ENCODE measurements at regions not wholly inside any gene's neighbourhood (a gene's known extent, or its start where the extent isn't known, plus 50 kb on each side); places are given as distances from the start of the nearest gene placed in this dataset.
"Not testable (repeated sequence)": the region's sequence is repeated elsewhere in the genome, so short reads cannot be mapped to it uniquely, and the experiment has no call there.

DNA sequence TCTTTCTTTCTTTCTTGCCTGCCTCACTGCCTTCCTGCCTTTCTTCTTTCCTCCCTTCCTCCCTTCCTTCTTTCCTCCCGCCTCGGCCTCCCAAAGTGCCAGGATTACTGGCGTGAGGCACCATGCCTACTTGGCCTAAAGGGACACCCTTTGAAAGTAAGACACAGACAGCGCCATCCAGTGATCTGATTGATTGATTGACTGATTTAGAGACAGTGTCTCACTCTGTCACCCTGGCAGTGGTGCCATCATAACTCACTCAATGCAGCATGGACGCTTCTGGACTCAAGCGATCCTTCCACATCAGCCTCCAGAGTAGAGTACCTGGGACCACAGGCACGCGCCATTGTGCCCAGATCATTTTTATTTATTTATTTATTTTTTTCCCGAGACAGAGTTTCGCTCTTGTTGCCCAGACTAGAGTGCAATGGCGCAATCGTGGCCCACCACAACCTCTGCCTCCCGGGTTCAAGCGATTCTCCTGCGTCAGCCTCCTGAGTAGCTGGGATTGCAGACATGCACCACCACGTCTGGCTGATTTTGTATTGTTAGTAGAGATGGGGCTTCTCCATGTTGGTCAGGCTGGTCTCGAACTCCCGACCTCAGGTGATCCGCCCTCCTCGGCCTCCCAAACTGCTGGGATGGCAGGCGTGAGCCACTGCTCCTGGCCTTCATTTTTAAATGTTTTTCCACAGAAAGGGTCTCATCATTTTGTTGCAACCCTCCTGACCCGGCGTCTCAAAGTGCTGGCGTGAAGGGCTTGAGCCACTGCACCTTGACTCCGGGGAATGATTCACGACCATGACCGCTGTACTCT is 3914.7 kb upstream of the OR11H1 start:
- CTCF ChIA-PET, H3K27ac Mint-ChIP-seq: not testable (repeated sequence)
- H3K9me3 Mint-ChIP-seq, result peaks cover 32 to 85% (median 60%) of the 10 kb centered on the region in 11 donors

GRCh38 chr22:11613898-11614755 is 3913.9 kb upstream of the OR11H1 start:
- Histone ChIP-seq H3K27me3 (ENCODE audit: control insufficient read depth in 2 of 2, insufficient read depth in 2 of 2, low read length in 2 of 2) (no peaks in the 10 kb centered on the region), H3K4me3 (ENCODE audit: low read length) (no peak overlapping the region), H3K9me3 (ENCODE audit: control insufficient read depth in 2 of 3, low read length in 3 of 3) (peaks cover 0 to 40% (median 0%) of the 10 kb centered on the region in 3 experiments), H3K4me1 (ENCODE audit: control insufficient read depth in 2 of 2, insufficient read depth in 2 of 2, low read length in 2 of 2) (no peaks in the 10 kb centered on the region), H3K27ac (ENCODE audit: low read depth, low read length) (no peak overlapping the region), H3K36me3 (ENCODE audit: control insufficient read depth in 2 of 3, insufficient read depth in 3 of 3, low read length in 3 of 3) (no peaks in the 10 kb centered on the region)
- Mint-ChIP-seq H3K4me3 (no peak overlapping the region), H3K27ac (no peak overlapping the region), H3K27me3 (no peaks in the 10 kb centered on the region), H3K36me3 (peaks cover 0 to 29% (median 14%) of the 10 kb centered on the region in 5 donors), H3K9me3 (peaks cover 32 to 87% (median 56%) of the 10 kb centered on the region in 11 donors), H3K4me1 (peaks cover 0 to 10% (median 0%) of the 10 kb centered on the region in 7 donors)
- POLR2A ChIA-PET, result no interaction called here
- CTCF ChIA-PET, result no interaction called here
- intact Hi-C loops (cut with micrococcal nuclease), result no loop called here
- ATAC-seq, result no peak
- no peak for DNase-seq

More for the DNA sequence above, 3914.7 kb upstream of the OR11H1 start:
- POLR2A ChIA-PET; H3K4me3 ChIP-seq (ENCODE audit: low read length); H3K36me3 ChIP-seq (ENCODE audit: control insufficient read depth in 2 of 3, insufficient read depth in 3 of 3, low read length in 3 of 3); H3K27me3 Mint-ChIP-seq; H3K27me3 ChIP-seq (ENCODE audit: control insufficient read depth in 2 of 2, insufficient read depth in 2 of 2, low read length in 2 of 2); H3K4me1 Mint-ChIP-seq; H3K4me3 Mint-ChIP-seq; ATAC-seq; DNase-seq; H3K4me1 ChIP-seq (ENCODE audit: control insufficient read depth in 2 of 2, insufficient read depth in 2 of 2, low read length in 2 of 2); intact Hi-C loops (cut with micrococcal nuclease); H3K27ac ChIP-seq (ENCODE audit: low read depth, low read length): not testable (repeated sequence)
- H3K9me3 ChIP-seq (ENCODE audit: control insufficient read depth in 2 of 3, low read length in 3 of 3), result peaks cover 0 to 40% (median 0%) of the 10 kb centered on the region in 3 experiments
- peaks cover 0 to 25% (median 14%) of the 10 kb centered on the region in 5 donors for H3K36me3 Mint-ChIP-seq

GRCh38 chr22:11614798-11615433 is 3913.1 kb upstream of the OR11H1 start:
- Mint-ChIP-seq H3K9me3 (peaks cover 37 to 94% (median 61%) of the 10 kb centered on the region in 11 donors), H3K36me3 (peaks cover 7 to 37% (median 21%) of the 10 kb centered on the region in 5 donors), H3K4me1 (peaks cover 0 to 18% (median 0%) of the 10 kb centered on the region in 7 donors)
- intact Hi-C loops (cut with micrococcal nuclease); H3K4me3 Mint-ChIP-seq; H3K4me1 ChIP-seq (ENCODE audit: control insufficient read depth in 2 of 2, insufficient read depth in 2 of 2, low read length in 2 of 2); H3K27ac Mint-ChIP-seq; DNase-seq; H3K27ac ChIP-seq (ENCODE audit: low read depth, low read length); POLR2A ChIA-PET; ATAC-seq; H3K36me3 ChIP-seq (ENCODE audit: control insufficient read depth in 2 of 3, insufficient read depth in 3 of 3, low read length in 3 of 3); H3K27me3 ChIP-seq (ENCODE audit: control insufficient read depth in 2 of 2, insufficient read depth in 2 of 2, low read length in 2 of 2); H3K27me3 Mint-ChIP-seq; H3K4me3 ChIP-seq (ENCODE audit: low read length); CTCF ChIA-PET: not testable (repeated sequence)
- H3K9me3 ChIP-seq (ENCODE audit: control insufficient read depth in 2 of 3, low read length in 3 of 3), result peaks cover 0 to 47% (median under 1%) of the 10 kb centered on the region in 3 experiments

GRCh38 chr22:11616811-11617210 is 3911.2 kb upstream of the OR11H1 start:
- no peaks in the 10 kb centered on the region for H3K4me1 ChIP-seq (ENCODE audit: control insufficient read depth in 2 of 2, insufficient read depth in 2 of 2, low read length in 2 of 2)
- no peak overlapping the region for H3K27ac ChIP-seq (ENCODE audit: low read depth, low read length)
- Mint-ChIP-seq H3K36me3 (peaks cover 8 to 42% (median 27%) of the 10 kb centered on the region in 5 donors), H3K4me3 (no peak overlapping the region), H3K27ac (no peak overlapping the region), H3K27me3 (no peaks in the 10 kb centered on the region), H3K9me3 (peaks cover 34 to 94% (median 59%) of the 10 kb centered on the region in 11 donors), H3K4me1 (peaks cover 0 to 22% (median 0%) of the 10 kb centered on the region in 7 donors)
- H3K36me3 ChIP-seq (ENCODE audit: control insufficient read depth in 2 of 3, insufficient read depth in 3 of 3, low read length in 3 of 3), result no peaks in the 10 kb centered on the region
- intact Hi-C loops (cut with micrococcal nuclease), result no loop called here
- DNase-seq, result no peak
- no peak overlapping the region for H3K4me3 ChIP-seq (ENCODE audit: low read length)
- peaks cover 0 to 51% (median 3%) of the 10 kb centered on the region in 3 experiments for H3K9me3 ChIP-seq (ENCODE audit: control insufficient read depth in 2 of 3, low read length in 3 of 3)
- no peaks in the 10 kb centered on the region for H3K27me3 ChIP-seq (ENCODE audit: control insufficient read depth in 2 of 2, insufficient read depth in 2 of 2, low read length in 2 of 2)
- ChIA-PET CTCF (no interaction called here), POLR2A (no interaction called here)
- ATAC-seq, result no peak

DNA sequence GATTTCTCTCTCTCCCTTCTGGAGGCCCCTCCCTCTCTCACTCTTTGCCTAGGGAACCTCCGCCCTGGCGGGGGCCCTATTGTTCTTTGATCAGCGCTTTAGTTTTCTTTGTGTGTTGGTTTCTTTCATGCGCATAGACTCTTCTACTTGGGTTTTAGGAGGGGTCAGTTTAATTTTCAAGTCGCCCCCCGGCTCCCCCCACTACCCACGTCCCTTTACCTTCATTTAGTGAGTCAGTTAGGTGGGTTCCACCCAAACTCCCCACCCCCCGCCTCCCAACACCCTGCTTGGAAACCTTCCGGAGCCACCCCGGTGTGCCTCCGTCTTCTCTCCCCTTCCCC is 3909.7 kb upstream of the OR11H1 start:
- H3K36me3 ChIP-seq (ENCODE audit: control insufficient read depth in 2 of 3, insufficient read depth in 3 of 3, low read length in 3 of 3); H3K4me3 Mint-ChIP-seq; H3K4me3 ChIP-seq (ENCODE audit: low read length); CTCF ChIA-PET; H3K27ac Mint-ChIP-seq; DNase-seq; H3K4me1 ChIP-seq (ENCODE audit: control insufficient read depth in 2 of 2, insufficient read depth in 2 of 2, low read length in 2 of 2); ATAC-seq; POLR2A ChIA-PET; intact Hi-C loops (cut with micrococcal nuclease); H3K27ac ChIP-seq (ENCODE audit: low read depth, low read length); H3K27me3 Mint-ChIP-seq; H3K27me3 ChIP-seq (ENCODE audit: control insufficient read depth in 2 of 2, insufficient read depth in 2 of 2, low read length in 2 of 2): not testable (repeated sequence)
- Mint-ChIP-seq H3K4me1 (peaks cover 0 to 22% (median 0%) of the 10 kb centered on the region in 7 donors), H3K9me3 (peaks cover 34 to 92% (median 49%) of the 10 kb centered on the region in 11 donors), H3K36me3 (peaks cover 8 to 42% (median 27%) of the 10 kb centered on the region in 5 donors)
- peaks cover 0 to 41% (median 3%) of the 10 kb centered on the region in 3 experiments for H3K9me3 ChIP-seq (ENCODE audit: control insufficient read depth in 2 of 3, low read length in 3 of 3)

GRCh38 chr22:11618688-11619087 is 3909.3 kb upstream of the OR11H1 start:
- H3K4me3 ChIP-seq (ENCODE audit: low read length); H3K27me3 Mint-ChIP-seq; H3K27ac ChIP-seq (ENCODE audit: low read depth, low read length); ATAC-seq; H3K4me3 Mint-ChIP-seq; H3K4me1 ChIP-seq (ENCODE audit: control insufficient read depth in 2 of 2, insufficient read depth in 2 of 2, low read length in 2 of 2); CTCF ChIA-PET; H3K36me3 ChIP-seq (ENCODE audit: control insufficient read depth in 2 of 3, insufficient read depth in 3 of 3, low read length in 3 of 3); intact Hi-C loops (cut with micrococcal nuclease); H3K27me3 ChIP-seq (ENCODE audit: control insufficient read depth in 2 of 2, insufficient read depth in 2 of 2, low read length in 2 of 2); H3K27ac Mint-ChIP-seq; POLR2A ChIA-PET; DNase-seq: not testable (repeated sequence)
- Mint-ChIP-seq H3K9me3 (peaks cover 34 to 91% (median 48%) of the 10 kb centered on the region in 11 donors), H3K36me3 (peaks cover 8 to 42% (median 27%) of the 10 kb centered on the region in 5 donors), H3K4me1 (peaks cover 0 to 22% (median 0%) of the 10 kb centered on the region in 7 donors)
- peaks cover 0 to 41% (median 3%) of the 10 kb centered on the region in 3 experiments for H3K9me3 ChIP-seq (ENCODE audit: control insufficient read depth in 2 of 3, low read length in 3 of 3)

Measured in naive thymus-derived CD4-positive, alpha-beta T cell (primary cell).